ENCODE measurements at regions not wholly inside any gene's neighbourhood (a gene's known extent, or its start where the extent isn't known, plus 50 kb on each side); places are given as distances from the start of the nearest gene placed in this dataset.

GRCh38 chr20:11230999-11231398 is 557.2 kb upstream of the JAG1 start:
- no peak for TF ChIP-seq POLR2A (IDR thresholded peaks at IDR 0.05)
- TF ChIP-seq CTCF (IDR thresholded peaks at IDR 0.05), result no peak

Measured in sigmoid colon (tissue), 3 donors.